Gastrocnemius medialis (tissue), 4 donors: ENCODE measurements at regions not wholly inside any gene's neighbourhood (a gene's known extent, or its start where the extent isn't known, plus 50 kb on each side); places are given as distances from the start of the nearest gene placed in this dataset.

Experiments used
- ATAC-seq, 2 donors: fragments of 150-250 bp; one replicate each; pipeline ENCODE4 v1.9.1; 2016
- DNase-seq, 2 donors: peaks; one replicate each; pipeline ENCODE4 v3.0.0-alpha.2; 2019
- H3K27ac ChIP-seq, 4 donors: fragments of 200-600 bp; sonication (generic); 1 replicate in 1 of 4; 2 replicates in 3 of 4; pipeline ENCODE4 v1.5.1; 2016 to 2018; ENCODE audit warnings: mild to moderate bottlenecking in 2 of 4, moderate library complexity in 1 of 4
- H3K27me3 ChIP-seq, 3 donors: fragments of 200-600 bp; sonication (generic) in 2 of 3; 1 replicate in 1 of 3; 2 replicates in 2 of 3; pipeline versions ENCODE4 v1.5.1 to v1.6.0; 2016 to 2019; ENCODE audit warnings: mild to moderate bottlenecking in 1 of 3, moderate library complexity in 1 of 3
- H3K36me3 ChIP-seq, 2 donors: fragments of 200-600 bp; sonication (generic) in 1 of 2; one replicate each; pipeline ENCODE4 v1.5.1; 2017 to 2018
- H3K4me1 ChIP-seq, 2 donors: fragments of 200-600 bp; sonication (generic) in 1 of 2; one replicate each; pipeline ENCODE4 v1.5.1; 2016 to 2017; ENCODE audit warnings: mild to moderate bottlenecking in 2 of 2
- H3K4me3 ChIP-seq, 4 donors: fragments of 200-600 bp; sonication (generic) in 3 of 4; 1 replicate in 1 of 4; 2 replicates in 3 of 4; pipeline ENCODE4 v1.5.1; 2016 to 2019; ENCODE audit warnings: mild to moderate bottlenecking in 2 of 4
- H3K9me3 ChIP-seq, 3 donors: fragments of 200-600 bp; sonication (generic) in 2 of 3; 1 replicate in 1 of 3; 2 replicates in 2 of 3; pipeline ENCODE4 v1.5.1; 2016 to 2019
- CTCF ChIP-seq, 5 experiments: fragments of 450-650 bp in 3 of 5; fragments of 200-600 bp in 2 of 5; sonication (generic) in 2 of 5; IDR thresholded peaks in 4 of 5; conservative IDR thresholded peaks in 1 of 5; 1 replicate in 4 of 5; 2 replicates in 1 of 5; pipeline ENCODE4 v1.5.1; 2016 to 2019; ENCODE audit warnings: antibody characterized with exemption in 5 of 5, mild to moderate bottlenecking in 3 of 5, moderate library complexity in 3 of 5
- POLR2A ChIP-seq, 2 donors: fragments of 450-650 bp; IDR thresholded peaks; one replicate each; pipeline ENCODE4 v1.6.1; 2017; ENCODE audit warnings: antibody characterized with exemption in 2 of 2, mild to moderate bottlenecking in 2 of 2, moderate library complexity in 2 of 2
- in situ Hi-C, 4 donors: fragments of 200-750 bp; cut with MboI; loops; one replicate each; pipeline versions ENCODE4 v1.15.0 to v1.8.0; 2017; ENCODE audit warnings: low sequenced_read_pairs in 4 of 4
- intact Hi-C: fragments of 100-400 bp; cut with DNase I; formaldehyde crosslinking; loops from one replicate; pipeline ENCODE4 v1.15.1; 2023; ENCODE audit warnings: low total_unique reads

GRCh38 chr13:103754783-103755182 is 688.6 kb upstream of the SLC10A2 start:
- no peak for ATAC-seq
- Histone ChIP-seq H3K9me3 (no peaks in the 10 kb centered on the region), H3K4me1 (peaks cover 0 to 5% of the 10 kb centered on the region in 2 donors), H3K27me3 (no peaks in the 10 kb centered on the region), H3K36me3 (no peaks in the 10 kb centered on the region), H3K4me3 (no peak overlapping the region), H3K27ac (no peak overlapping the region)
- no peak for DNase-seq
- intact Hi-C loops, result no loop called here
- TF ChIP-seq CTCF (IDR thresholded peaks at IDR 0.05 in 4 of 5, conservative IDR thresholded peaks at IDR 0.05 in 1 of 5) (no peak), POLR2A (IDR thresholded peaks at IDR 0.05) (no peak)
- in situ Hi-C loops, result no loop called here

- H3K27ac ChIP-seq, result no peak overlapping the region
- no peaks in the 10 kb centered on the region for H3K36me3 ChIP-seq
- in situ Hi-C loops (no loop called here), intact Hi-C loops (no loop called here)
- H3K4me3 ChIP-seq, result no peak overlapping the region
- DNase-seq (no peak), ATAC-seq (no peak)
- peaks cover 0 to 3% of the 10 kb centered on the region in 2 donors for H3K4me1 ChIP-seq
- H3K9me3 ChIP-seq, result no peaks in the 10 kb centered on the region
- TF ChIP-seq CTCF (IDR thresholded peaks at IDR 0.05 in 4 of 5, conservative IDR thresholded peaks at IDR 0.05 in 1 of 5) (no peak), POLR2A (IDR thresholded peaks at IDR 0.05) (no peak)
- no peaks in the 10 kb centered on the region for H3K27me3 ChIP-seq
Measured at GRCh38 chr13:103734837-103735236, 668.6 kb upstream of the SLC10A2 start.

GRCh38 chr13:103731959-103732358 is 665.7 kb upstream of the SLC10A2 start:
- Histone ChIP-seq H3K36me3 (no peaks in the 10 kb centered on the region), H3K27me3 (no peaks in the 10 kb centered on the region), H3K9me3 (no peaks in the 10 kb centered on the region), H3K27ac (no peak overlapping the region), H3K4me1 (peaks cover 0 to 6% of the 10 kb centered on the region in 2 donors), H3K4me3 (no peak overlapping the region)
- intact Hi-C loops (no loop called here), in situ Hi-C loops (no loop called here)
- no peak for DNase-seq
- no peak for ATAC-seq
- no peak for TF ChIP-seq CTCF (IDR thresholded peaks at IDR 0.05 in 4 of 5, conservative IDR thresholded peaks at IDR 0.05 in 1 of 5)
- no peak for TF ChIP-seq POLR2A (IDR thresholded peaks at IDR 0.05)

- no peak for DNase-seq
- no peak overlapping the region for H3K27ac ChIP-seq
- in situ Hi-C loops (no loop called here), intact Hi-C loops (no loop called here)
- H3K36me3 ChIP-seq, result no peaks in the 10 kb centered on the region
- H3K27me3 ChIP-seq, result no peaks in the 10 kb centered on the region
- H3K9me3 ChIP-seq, result no peaks in the 10 kb centered on the region
- peaks cover 0 to 6% of the 10 kb centered on the region in 2 donors for H3K4me1 ChIP-seq
- no peak for ATAC-seq
- no peak overlapping the region for H3K4me3 ChIP-seq
- TF ChIP-seq CTCF (IDR thresholded peaks at IDR 0.05 in 4 of 5, conservative IDR thresholded peaks at IDR 0.05 in 1 of 5) (no peak), POLR2A (IDR thresholded peaks at IDR 0.05) (no peak)
Measured at GRCh38 chr13:103730407-103730806, 664.2 kb upstream of the SLC10A2 start.

GRCh38 chr13:103726808-103727207 is 660.6 kb upstream of the SLC10A2 start:
- intact Hi-C loops (no loop called here), in situ Hi-C loops (no loop called here)
- DNase-seq (no peak), ATAC-seq (no peak)
- TF ChIP-seq CTCF (IDR thresholded peaks at IDR 0.05 in 4 of 5, conservative IDR thresholded peaks at IDR 0.05 in 1 of 5), result no peak
- TF ChIP-seq POLR2A (IDR thresholded peaks at IDR 0.05), result no peak
- no peaks in the 10 kb centered on the region for H3K36me3 ChIP-seq
- no peak overlapping the region for H3K4me3 ChIP-seq
- H3K9me3 ChIP-seq, result no peaks in the 10 kb centered on the region
- H3K27ac ChIP-seq, result no peak overlapping the region
- H3K4me1 ChIP-seq, result peaks cover 0 to 6% of the 10 kb centered on the region in 2 donors
- no peaks in the 10 kb centered on the region for H3K27me3 ChIP-seq
